Trophoblast cell (in vitro differentiated cells and primary cell): ENCODE measurements at regions not wholly inside any gene's neighbourhood (a gene's known extent, or its start where the extent isn't known, plus 50 kb on each side); places are given as distances from the start of the nearest gene placed in this dataset.
"Not testable (repeated sequence)": the region's sequence is repeated elsewhere in the genome, so short reads cannot be mapped to it uniquely, and the experiment has no call there.

ENCODE experiments used
- DNase-seq, 2 donors: peaks; one replicate each; pipeline ENCODE4 v3.0.0-alpha.2; 2016
- H2AFZ ChIP-seq: 2 replicates; pipeline ENCODE4 v1.6.1; 2013; ENCODE audit warnings: low read length, moderate library complexity, mild to moderate bottlenecking; ENCODE audit not compliant: insufficient read depth, poor library complexity
- H2AK5ac ChIP-seq: 2 replicates; pipeline ENCODE4 v1.6.1; 2013; ENCODE audit warnings: mild to moderate bottlenecking, low read length
- H2BK120ac ChIP-seq: 2 replicates; pipeline ENCODE4 v1.6.1; 2013; ENCODE audit warnings: low read length, mild to moderate bottlenecking, moderate library complexity; ENCODE audit not compliant: insufficient read depth, poor library complexity
- H2BK12ac ChIP-seq: 2 replicates; pipeline ENCODE4 v1.6.1; 2013; ENCODE audit warnings: mild to moderate bottlenecking, low read length, moderate library complexity
- H2BK5ac ChIP-seq: 2 replicates; pipeline ENCODE4 v1.6.1; 2013; ENCODE audit warnings: low read length, low read depth, moderate library complexity, mild to moderate bottlenecking; ENCODE audit not compliant: poor library complexity
- H3K14ac ChIP-seq: 2 replicates; pipeline ENCODE4 v1.6.1; 2013; ENCODE audit warnings: mild to moderate bottlenecking, low read length
- H3K18ac ChIP-seq: 2 replicates; pipeline ENCODE4 v1.6.1; 2013; ENCODE audit warnings: mild to moderate bottlenecking, low read length
- H3K23ac ChIP-seq: 2 replicates; pipeline ENCODE4 v1.6.1; 2013; ENCODE audit warnings: low read length
- H3K27ac ChIP-seq: 2 replicates; pipeline ENCODE4 v1.5.1; 2013; ENCODE audit warnings: low read depth, mild to moderate bottlenecking, inconsistent platforms, low read length, moderate library complexity
- H3K27me3 ChIP-seq: 2 replicates; pipeline ENCODE4 v1.6.1; 2013; ENCODE audit warnings: inconsistent platforms, mild to moderate bottlenecking, low read length, moderate library complexity; ENCODE audit not compliant: insufficient read depth
- H3K36me3 ChIP-seq, 2 experiments: 1 replicate in 1 of 2; 2 replicates in 1 of 2; pipeline ENCODE4 v1.6.1; 2013; ENCODE audit warnings: low read length in 2 of 2, mild to moderate bottlenecking in 2 of 2, moderate library complexity in 1 of 2; ENCODE audit not compliant: insufficient read depth in 2 of 2, control insufficient read depth in 1 of 2
- H3K4ac ChIP-seq: 2 replicates; pipeline ENCODE4 v1.6.1; 2013; ENCODE audit warnings: low read depth, mild to moderate bottlenecking, low read length, moderate library complexity
- H3K4me1 ChIP-seq, 2 experiments: 1 replicate in 1 of 2; 2 replicates in 1 of 2; pipeline ENCODE4 v1.6.1; 2013; ENCODE audit warnings: low read length in 2 of 2, mild to moderate bottlenecking in 2 of 2, moderate library complexity in 1 of 2; ENCODE audit not compliant: insufficient read depth in 2 of 2, control insufficient read depth in 1 of 2
- H3K4me2 ChIP-seq: 2 replicates; pipeline ENCODE4 v1.6.1; 2013; ENCODE audit warnings: inconsistent platforms, mild to moderate bottlenecking, low read length, moderate library complexity
- H3K4me3 ChIP-seq: 2 replicates; pipeline ENCODE4 v1.5.1; 2013; ENCODE audit warnings: mild to moderate bottlenecking, low read depth, low read length, inconsistent platforms
- H3K79me1 ChIP-seq: one replicate; pipeline ENCODE4 v1.6.1; 2013; ENCODE audit warnings: low read length
- H3K79me2 ChIP-seq: 2 replicates; pipeline ENCODE4 v1.6.1; 2013; ENCODE audit warnings: low read length, mild to moderate bottlenecking; ENCODE audit not compliant: control insufficient read depth, insufficient read depth, poor library complexity
- H3K9ac ChIP-seq: 2 replicates; pipeline ENCODE4 v1.6.1; 2013; ENCODE audit warnings: mild to moderate bottlenecking, low read length
- H3K9me3 ChIP-seq: 2 replicates; pipeline ENCODE4 v1.6.1; 2013; ENCODE audit warnings: low read depth, mild to moderate bottlenecking, control low read depth, inconsistent platforms, low read length; ENCODE audit not compliant: insufficient read depth
- H4K12ac ChIP-seq: 2 replicates; pipeline ENCODE4 v1.6.1; 2013; ENCODE audit warnings: low read depth, mild to moderate bottlenecking, low read length, moderate library complexity
- H4K8ac ChIP-seq: 2 replicates; pipeline ENCODE4 v1.6.1; 2013; ENCODE audit warnings: low read depth, mild to moderate bottlenecking, low read length, moderate library complexity
- H4K91ac ChIP-seq: one replicate; pipeline ENCODE4 v1.6.1; 2013; ENCODE audit warnings: low read depth, mild to moderate bottlenecking, low read length, moderate library complexity
- WGBS: extraction: QIAGEN DNeasy Blood & Tissue Kit; methylation state at CpG from one replicate; pipeline ENCODE4 v1.1.7; 2013; ENCODE audit warnings: missing lambda C conversion rate; ENCODE audit not compliant: insufficient read length, insufficient coverage; ENCODE audit errors: extremely low coverage; 5-methylcytosine and 5-hydroxymethylcytosine counted together

- not testable (repeated sequence) for H3K4ac ChIP-seq, H4K91ac ChIP-seq, H3K9ac ChIP-seq, H3K4me2 ChIP-seq, H3K79me2 ChIP-seq, H3K23ac ChIP-seq, H2AFZ ChIP-seq, H3K4me3 ChIP-seq, H3K14ac ChIP-seq, H3K27me3 ChIP-seq, DNase-seq, H2AK5ac ChIP-seq, H2BK5ac ChIP-seq, H3K18ac ChIP-seq, H2BK120ac ChIP-seq, H3K27ac ChIP-seq, H3K36me3 ChIP-seq, H2BK12ac ChIP-seq, H3K4me1 ChIP-seq, H4K8ac ChIP-seq, H3K79me1 ChIP-seq, H4K12ac ChIP-seq, H3K9me3 ChIP-seq
- no CpG with 5 or more reads among the region's 15 CpGs for WGBS
Observed at GRCh38 chr5:96170481-96171125, 209.0 kb upstream of the ELL2 start.

GRCh38 chr5:96168833-96169232 is 207.2 kb upstream of the ELL2 start:
- not testable (repeated sequence) for H3K18ac ChIP-seq, H3K4ac ChIP-seq, DNase-seq, H3K9me3 ChIP-seq, H2AK5ac ChIP-seq, H2BK12ac ChIP-seq, H3K27ac ChIP-seq, H3K9ac ChIP-seq, H3K4me3 ChIP-seq, H3K27me3 ChIP-seq, H2AFZ ChIP-seq, H3K36me3 ChIP-seq, H3K23ac ChIP-seq, H2BK5ac ChIP-seq, H2BK120ac ChIP-seq, H3K79me2 ChIP-seq, H3K14ac ChIP-seq, H3K4me2 ChIP-seq, H3K4me1 ChIP-seq, H4K12ac ChIP-seq, H4K8ac ChIP-seq, H4K91ac ChIP-seq, H3K79me1 ChIP-seq
- no CpG with 5 or more reads among the region's 8 CpGs for WGBS

GRCh38 chr5:96159043-96159442 is 197.4 kb upstream of the ELL2 start:
- H2AK5ac ChIP-seq: no peak overlapping the region
- no peak overlapping the region for H3K14ac ChIP-seq
- H3K27ac ChIP-seq: no peak overlapping the region
- no peak overlapping the region for H3K4me3 ChIP-seq
- DNase-seq: no peak
- H3K4me1 ChIP-seq: no peaks in the 10 kb centered on the region
- H3K36me3 ChIP-seq: no peaks in the 10 kb centered on the region
- H2AFZ ChIP-seq: no peak overlapping the region
- no peak overlapping the region for H4K8ac ChIP-seq
- no peaks in the 10 kb centered on the region for H3K79me2 ChIP-seq
- no peaks in the 10 kb centered on the region for H3K9me3 ChIP-seq
- no peak overlapping the region for H2BK5ac ChIP-seq
- no CpG with 5 or more reads among the region's 2 CpGs for WGBS
- no peaks in the 10 kb centered on the region for H3K27me3 ChIP-seq
- no peak overlapping the region for H4K91ac ChIP-seq
- no peak overlapping the region for H2BK120ac ChIP-seq
- no peak overlapping the region for H3K18ac ChIP-seq
- no peak overlapping the region for H3K4ac ChIP-seq
- H3K4me2 ChIP-seq: no peak overlapping the region
- no peak overlapping the region for H3K9ac ChIP-seq
- no peak overlapping the region for H4K12ac ChIP-seq
- H3K79me1 ChIP-seq: no peaks in the 10 kb centered on the region
- no peak overlapping the region for H2BK12ac ChIP-seq
- H3K23ac ChIP-seq: no peak overlapping the region

- no peak overlapping the region for H2BK12ac ChIP-seq
- H3K27ac ChIP-seq: no peak overlapping the region
- H3K4me1 ChIP-seq: no peaks in the 10 kb centered on the region
- no peak overlapping the region for H4K12ac ChIP-seq
- H4K8ac ChIP-seq: no peak overlapping the region
- H3K79me1 ChIP-seq: no peaks in the 10 kb centered on the region
- no peak overlapping the region for H2BK5ac ChIP-seq
- no peaks in the 10 kb centered on the region for H3K9me3 ChIP-seq
- H3K23ac ChIP-seq: no peak overlapping the region
- no peak overlapping the region for H2AK5ac ChIP-seq
- no peak overlapping the region for H3K4me2 ChIP-seq
- DNase-seq: peak in 1 of 2 donors; percentile 35
- no peak overlapping the region for H3K18ac ChIP-seq
- no peak overlapping the region for H2AFZ ChIP-seq
- no peaks in the 10 kb centered on the region for H3K79me2 ChIP-seq
- H3K4ac ChIP-seq: no peak overlapping the region
- no peak overlapping the region for H2BK120ac ChIP-seq
- no peak overlapping the region for H4K91ac ChIP-seq
- WGBS: no CpG with 5 or more reads among the region's 3 CpGs
- H3K4me3 ChIP-seq: no peak overlapping the region
- no peak overlapping the region for H3K9ac ChIP-seq
- H3K14ac ChIP-seq: no peak overlapping the region
- H3K36me3 ChIP-seq: no peaks in the 10 kb centered on the region
- no peaks in the 10 kb centered on the region for H3K27me3 ChIP-seq
Observed at GRCh38 chr5:96157841-96158291, 196.2 kb upstream of the ELL2 start.
